ENCODE measurements at regions not wholly inside any gene's neighbourhood (a gene's known extent, or its start where the extent isn't known, plus 50 kb on each side); places are given as distances from the start of the nearest gene placed in this dataset.
"Not testable (repeated sequence)": the region's sequence is repeated elsewhere in the genome, so short reads cannot be mapped to it uniquely, and the experiment has no call there.

DNA sequence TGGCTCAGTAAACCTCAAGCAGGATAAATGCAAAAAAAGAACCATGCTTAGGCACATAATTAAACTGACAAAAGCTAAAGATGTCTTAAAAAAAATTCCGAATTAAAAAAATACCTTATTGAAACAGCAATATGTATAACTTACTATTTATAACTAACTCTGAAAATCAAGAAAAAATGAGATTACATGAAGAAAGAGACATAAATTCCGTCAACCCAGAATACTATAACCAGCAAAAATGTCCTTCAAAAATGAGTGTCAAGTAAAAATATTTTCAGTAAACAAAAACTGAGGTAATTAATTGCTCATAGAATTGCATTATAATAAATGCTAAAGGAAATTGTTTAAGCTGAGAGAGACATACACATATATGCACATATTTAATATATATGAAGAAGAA is 474.5 kb upstream of the SYT4 start:
- DNase-seq = no peak

DNA sequence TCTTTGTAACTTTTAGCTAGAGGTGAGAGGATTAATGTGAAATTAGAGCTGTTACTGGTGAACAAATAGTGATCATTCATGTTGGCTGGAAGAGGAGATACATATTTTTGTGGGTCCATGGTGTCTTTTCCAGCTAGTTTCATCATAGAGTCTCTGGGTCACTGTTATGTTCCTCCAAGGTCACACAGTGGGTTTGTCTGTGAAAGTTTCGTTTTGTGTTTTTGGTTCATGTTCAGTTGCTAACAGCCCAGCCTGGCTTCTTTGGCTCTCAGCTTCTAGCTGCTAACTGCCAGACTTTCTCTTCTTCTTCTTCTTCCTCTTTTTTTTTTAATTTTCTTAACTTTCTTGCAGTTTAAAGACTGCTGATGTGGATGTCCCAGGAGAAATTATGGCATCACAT is 480.0 kb upstream of the SYT4 start:
- no peak for DNase-seq

DNA sequence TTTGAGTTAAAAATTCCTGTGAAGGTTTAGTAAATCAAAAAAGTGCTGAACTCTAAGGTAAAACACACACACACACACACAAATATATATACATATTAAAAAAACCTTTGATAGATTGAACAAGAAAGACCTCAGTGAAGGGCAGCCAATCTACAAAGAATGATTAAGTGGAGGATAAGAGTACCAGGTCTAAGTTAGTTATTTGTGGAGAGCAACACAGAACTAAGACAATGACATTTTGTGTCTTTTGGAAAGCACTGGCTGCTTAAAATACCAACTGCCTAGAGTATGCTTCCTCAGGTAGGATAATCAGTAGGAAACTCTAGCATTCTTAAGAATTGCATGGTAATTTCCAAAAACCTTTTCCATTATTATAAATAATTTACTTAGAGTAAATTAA is 481.4 kb upstream of the SYT4 start:
- DNase-seq = no peak

DNA sequence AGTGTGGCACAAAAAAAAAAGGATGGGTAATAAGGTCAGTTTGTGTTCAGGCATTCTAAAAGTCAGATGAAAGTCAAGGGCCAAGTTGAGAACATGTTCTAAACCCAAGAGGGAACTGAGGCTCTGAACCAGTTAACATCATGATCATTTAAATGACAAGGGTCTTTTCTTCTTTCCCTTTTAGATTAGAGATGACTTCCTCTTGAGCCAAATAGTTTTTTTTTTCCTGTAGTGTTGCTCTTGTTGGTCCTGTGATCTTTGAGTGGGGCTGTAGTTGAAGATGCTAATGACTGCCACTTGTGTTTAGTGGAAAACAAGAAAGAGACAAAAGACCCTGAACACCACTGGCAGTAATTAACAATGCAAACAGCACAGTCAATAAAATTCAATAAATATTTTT is 482.7 kb upstream of the SYT4 start:
- no peak for DNase-seq

DNA sequence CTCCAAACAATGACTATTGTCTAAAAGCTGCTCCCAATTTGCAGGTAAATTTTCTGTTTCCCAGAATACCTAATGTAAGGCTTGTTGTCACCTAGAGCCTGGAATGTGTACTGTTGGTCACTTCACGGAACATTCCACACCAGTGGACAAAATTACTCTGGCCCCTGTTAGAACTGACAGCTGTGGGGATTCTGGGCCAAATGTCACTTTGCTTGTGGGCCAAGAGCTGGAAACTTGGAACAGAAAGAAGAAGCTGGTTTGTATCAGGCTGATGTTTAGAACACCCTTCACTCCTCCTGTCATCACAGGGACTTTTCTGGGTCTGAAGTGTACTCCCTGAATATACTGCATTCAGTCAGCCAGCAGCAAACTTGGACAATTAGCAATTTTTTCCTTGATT is 495.6 kb upstream of the SYT4 start:
- DNase-seq = no peak

DNA sequence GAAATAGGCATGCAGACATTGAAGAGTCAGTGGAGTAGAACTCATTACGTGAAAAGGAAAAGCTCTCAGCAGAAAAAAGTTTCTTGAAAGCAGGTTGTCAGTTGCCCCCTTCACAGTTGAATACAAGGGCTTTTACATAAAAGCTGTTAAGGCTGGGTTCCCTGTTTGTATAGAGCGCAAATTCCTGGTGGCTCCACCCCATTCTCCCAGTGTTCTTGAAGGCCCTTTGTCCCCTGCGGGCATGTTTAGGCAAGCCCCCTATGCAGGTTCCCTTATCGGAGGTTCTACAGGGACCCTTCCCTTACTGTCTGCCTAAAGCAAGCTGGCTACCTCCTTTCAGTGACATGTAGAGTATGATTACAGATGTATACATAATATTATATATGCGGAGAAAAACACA is 497.2 kb upstream of the SYT4 start:
- no peak for DNase-seq

DNA sequence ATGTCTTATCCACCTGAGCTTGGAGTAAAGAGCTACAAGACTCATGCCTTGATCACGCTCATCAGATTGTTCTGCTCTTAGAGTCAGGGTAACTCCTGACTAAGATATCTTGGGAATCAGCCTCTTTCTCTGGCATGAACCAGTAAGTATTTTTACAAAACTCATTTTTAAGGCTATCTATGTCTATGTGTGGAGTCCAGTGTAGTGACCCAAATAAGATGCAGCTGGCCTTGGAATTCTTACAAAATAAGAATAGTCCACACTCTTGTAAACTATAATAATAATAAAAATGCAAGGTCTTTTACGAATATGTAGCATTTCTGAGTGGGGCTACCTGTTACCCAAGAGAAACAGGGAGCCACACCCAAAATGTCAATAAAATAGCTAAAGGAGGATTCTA is 498.3 kb upstream of the SYT4 start:
- DNase-seq = no peak

DNA sequence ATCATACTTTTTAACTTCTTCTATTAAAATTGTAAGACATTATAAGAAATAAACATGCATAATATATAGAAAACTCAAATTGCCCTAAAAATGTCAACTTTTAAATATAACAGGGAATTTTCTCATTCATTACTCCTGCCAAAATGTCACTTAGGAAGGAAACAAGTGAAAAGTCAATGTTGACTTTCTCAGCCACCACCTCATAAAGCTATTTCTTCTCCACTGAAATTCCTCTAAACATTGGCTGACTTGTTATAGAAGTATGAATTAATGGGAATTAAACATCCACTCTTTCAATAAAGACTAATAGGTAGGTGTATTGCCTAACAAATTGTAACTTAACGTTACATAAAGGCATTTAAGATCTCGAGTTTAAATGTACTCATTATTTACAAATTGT is 499.7 kb upstream of the SYT4 start:
- no peak for DNase-seq

DNA sequence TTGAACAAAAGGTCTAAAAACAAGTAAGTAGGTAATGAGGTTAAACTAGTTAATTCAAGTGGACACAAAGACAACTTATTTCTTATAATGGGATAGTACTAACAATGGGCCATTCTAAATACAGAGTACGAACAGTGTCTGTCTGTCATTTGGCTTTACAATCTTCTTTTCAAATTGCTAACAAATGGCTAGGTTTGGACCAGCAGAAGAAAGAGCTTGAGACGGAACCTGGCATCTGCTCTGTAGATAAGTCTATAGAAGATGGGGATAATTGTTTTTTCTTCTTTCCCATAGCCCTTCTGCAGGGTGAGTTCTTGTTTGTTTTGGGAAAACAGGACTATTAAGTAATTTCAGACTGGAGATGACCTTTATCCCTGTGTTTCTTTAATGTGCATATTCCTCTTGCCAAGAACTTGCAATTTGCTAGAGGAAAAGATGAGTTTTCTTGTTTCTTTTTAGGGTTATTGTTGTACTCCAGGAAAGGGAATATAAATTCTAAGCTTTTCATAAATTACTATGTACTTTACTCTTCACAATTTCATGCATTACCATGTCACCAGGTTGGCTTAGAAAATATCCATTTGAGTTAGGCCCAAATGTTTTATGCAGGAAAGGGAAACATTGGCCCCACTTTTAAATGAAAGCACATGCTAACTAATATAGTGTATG is 500.5 kb upstream of the SYT4 start:
- DNase-seq = no peak

DNA sequence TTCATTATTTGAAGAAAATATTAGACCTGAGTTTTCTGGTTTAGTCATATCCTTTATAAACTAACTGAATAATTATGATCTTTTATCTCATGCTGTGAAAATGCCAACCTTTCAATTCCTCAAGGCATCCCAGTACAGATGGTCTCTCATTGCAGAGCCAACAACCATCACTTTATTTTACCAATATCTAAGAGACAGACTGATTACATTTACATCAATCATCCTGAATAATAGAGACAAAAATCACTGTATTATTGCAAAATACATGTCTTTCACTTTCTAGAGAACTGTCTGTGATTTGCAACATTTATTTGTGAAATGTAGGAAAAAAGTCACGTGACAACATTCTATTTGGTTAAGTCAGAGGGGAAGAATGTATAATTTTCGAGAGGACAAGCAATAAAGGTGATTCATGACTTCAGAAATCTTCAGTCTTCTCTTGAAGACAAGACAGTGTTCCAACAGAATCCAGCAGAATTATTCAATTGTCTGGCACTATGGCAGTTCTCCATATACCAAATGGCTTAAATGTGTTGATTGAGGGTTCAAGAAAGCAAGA is 503.6 kb upstream of the SYT4 start:
- no peak for DNase-seq

DNA sequence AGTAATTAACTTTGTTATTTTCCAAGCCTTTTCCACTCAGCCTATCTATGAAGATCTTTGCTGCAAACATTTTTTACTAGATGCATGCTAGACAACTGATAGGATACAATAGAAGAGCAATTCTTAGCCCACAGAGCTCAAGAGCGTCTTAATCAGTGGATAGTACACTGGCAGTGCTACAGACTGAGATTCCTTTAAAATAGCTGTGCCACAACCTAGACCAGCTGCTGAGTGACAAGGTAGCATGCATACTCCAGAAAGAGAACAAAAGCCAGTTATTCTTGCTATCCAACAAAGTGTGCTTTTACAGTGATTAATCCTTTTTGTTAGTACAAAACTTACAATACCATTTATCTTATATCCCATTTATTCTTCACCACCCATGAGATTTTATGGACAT is 507.9 kb upstream of the SYT4 start:
- no peak for DNase-seq

DNA sequence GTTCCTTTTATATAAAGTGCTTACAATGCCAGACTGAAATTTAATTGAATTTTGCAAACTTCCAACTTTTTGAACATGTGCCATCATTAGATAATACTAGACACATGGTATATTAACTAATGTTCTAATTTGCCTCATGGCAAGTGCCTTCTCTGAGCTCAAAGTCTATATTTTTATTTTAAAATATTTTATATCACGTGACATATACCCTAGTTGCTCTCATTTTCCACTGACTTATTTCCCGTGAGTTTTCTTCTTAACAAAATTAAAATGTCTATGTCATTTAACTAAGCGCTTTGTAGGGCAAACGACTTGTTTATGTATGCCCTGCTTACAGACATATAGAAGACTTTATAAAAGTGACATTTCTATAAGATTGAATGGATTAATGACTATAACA is 509.6 kb upstream of the SYT4 start:
- DNase-seq = no peak

DNA sequence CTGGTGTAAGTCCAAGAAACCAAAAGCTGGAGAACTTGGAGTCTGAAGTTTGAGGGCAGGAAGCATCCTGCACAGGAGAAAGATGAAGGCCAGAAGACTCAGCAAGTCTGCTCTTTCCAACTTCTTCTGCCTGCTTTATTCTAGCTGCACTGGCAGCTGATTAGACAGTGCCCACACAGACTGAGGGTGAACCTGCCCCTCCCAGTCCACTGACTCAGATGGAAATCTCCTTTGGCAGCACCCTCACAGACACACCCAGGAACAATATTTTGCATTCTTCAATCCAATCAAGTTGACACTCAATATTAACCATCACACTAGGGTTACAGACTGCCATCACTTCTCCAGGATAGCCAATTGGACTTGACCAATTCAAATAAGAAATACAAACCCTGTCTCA is 510.4 kb upstream of the SYT4 start:
- not testable (repeated sequence) for DNase-seq

DNA sequence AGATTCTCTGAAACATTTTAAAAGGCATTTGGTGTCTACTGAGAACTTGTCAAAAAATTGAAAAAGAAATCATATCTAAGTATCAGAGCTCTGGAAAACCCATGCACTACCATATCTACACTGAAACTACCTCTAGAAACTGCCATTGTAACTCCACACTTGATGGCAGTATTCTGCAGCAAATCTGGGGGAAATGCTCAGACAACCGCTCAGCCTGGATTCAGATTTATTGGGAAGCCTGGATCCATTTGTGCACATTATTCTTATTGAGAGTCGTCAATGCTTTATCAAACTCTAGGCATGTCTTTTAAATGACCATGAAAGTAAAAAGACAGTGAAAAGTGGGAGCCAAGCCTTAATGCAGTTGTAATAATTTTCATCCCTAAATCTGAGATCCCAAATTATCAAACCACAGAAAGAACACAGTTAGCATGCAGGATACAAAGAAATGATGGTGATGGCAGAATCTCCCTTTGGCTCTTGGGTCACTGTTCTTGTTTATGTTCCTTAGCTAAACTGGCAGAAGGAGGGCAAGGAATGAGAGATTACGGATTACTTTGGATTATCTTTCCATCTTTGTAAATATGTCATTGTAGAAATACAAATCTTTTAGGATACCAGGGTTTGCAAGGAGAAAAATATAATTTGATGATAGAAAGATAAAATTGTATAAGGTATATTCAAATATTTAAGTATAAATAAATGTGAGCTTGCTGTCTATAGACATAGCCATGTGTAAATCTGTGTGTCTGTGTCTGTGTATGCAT is 512.1 kb upstream of the SYT4 start:
- no peak for DNase-seq

DNA sequence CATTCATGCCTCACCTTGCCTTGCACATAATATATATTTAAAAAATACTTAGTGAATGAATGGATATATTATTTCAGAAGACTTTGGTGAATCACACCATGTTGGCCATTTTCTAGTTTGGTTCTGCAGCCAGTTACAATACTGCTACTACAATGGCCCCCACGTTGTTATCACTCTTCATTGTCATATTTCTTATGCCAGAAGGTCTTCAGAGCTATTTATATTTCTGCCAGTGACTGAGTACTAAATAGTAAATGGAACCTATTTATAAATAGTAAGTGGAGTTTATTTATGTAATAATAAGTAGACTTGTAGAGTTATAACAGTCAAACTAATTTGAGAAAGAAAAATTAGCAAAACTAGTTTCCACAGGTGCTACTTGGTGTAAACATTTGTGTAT is 516.6 kb upstream of the SYT4 start:
- no peak for DNase-seq

DNA sequence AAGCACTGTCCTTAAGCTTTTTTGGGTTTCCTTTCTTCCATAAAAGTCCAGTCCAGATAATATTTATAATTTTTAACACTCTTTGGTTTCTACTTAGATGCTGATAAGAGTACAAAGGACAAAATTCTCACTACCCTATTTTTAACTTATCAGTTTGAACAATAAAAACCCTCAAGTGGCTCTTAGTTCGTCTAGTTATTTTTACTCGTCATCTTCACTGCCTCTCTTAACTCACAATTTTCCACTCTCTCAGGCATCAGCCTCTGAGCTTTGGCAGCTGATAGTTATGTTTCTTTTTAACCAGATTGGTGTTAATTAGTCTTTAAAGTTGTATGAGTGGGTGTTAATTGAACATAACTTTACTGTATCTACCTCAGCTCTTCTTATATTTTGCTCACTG is 517.1 kb upstream of the SYT4 start:
- no peak for DNase-seq

DNA sequence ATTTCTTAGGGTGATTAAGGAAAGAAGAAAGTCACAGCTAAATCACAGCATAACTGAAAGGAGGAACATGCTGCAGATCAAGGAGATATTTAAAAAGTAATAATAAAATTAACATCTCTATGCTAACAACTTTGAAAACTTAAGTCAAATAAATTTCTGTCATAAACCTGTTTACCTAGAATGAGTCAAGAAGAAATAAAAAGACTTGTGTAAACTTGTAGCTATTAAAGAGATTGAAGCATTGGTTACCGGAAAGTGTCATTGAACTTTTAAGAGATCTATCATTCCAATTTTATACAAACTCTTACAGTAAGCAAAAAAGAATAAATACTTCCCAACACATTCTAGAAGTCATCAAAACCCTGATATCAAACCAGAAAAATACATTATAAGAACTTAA is 520.1 kb upstream of the SYT4 start:
- DNase-seq = no peak

DNA sequence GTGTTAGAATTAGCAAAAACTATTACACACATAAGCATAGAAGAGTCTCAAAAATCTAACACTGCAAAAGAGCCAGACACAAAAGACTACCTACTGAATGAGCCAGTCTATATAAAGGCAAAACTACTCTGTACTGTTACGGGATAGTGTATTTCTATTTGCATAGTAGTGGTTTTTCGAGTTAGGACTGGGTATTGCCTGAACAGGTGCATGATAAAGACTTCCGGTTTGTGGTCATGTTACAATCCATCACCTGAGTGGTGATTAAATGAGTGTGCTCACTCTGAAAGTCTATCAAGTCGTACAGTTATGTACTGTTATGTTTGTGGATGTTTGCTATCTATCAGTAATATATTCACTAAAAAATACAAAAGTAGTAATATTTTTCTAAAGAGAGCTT is 523.3 kb upstream of the SYT4 start:
- no peak for DNase-seq

DNA sequence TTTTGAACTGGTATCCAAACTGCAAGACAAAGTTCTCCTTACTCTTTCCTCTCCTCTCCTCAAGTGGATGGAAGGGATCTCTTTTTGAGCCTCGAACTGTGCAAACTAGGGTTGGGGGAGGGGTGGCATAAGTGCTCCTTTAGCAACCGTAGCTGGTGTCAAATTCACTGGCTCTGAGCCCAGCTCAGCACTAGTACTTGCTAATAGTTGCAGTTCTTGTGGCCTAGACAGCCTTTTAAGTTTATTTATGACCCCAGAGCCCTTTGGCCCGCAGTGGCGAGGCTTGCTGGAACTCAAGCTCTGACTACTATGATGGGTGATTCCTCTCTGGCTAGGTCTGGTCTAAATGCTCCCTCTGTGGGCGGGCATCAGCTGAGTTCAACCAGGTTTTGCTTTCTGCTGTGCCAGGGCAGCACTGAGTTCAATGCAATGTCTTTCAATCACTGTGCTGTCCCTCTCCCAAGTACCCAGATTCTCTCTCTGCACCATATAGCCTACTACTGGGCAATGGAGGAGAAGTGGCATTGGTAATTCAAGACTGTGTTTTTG is 528.4 kb upstream of the SYT4 start:
- DNase-seq = no peak

DNA sequence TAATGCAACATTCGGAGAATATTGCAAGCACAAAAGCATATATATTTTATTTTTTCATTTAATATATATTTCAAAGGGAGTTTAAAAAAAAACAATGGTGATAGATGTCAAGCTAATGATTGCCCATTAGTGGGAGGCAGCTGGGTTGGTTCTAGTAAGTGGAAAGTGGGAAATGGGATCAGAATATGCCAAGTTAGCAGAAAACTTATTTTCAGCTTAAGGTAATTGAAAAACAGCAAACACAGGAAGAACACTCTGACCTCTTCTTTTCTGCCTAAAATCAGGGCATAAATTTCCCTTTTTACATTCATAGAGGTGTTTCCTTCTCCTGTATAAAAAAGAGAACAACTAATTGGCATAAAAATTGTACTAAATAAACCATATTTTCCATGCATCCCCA is 535.3 kb upstream of the SYT4 start:
- no peak for DNase-seq

DNA sequence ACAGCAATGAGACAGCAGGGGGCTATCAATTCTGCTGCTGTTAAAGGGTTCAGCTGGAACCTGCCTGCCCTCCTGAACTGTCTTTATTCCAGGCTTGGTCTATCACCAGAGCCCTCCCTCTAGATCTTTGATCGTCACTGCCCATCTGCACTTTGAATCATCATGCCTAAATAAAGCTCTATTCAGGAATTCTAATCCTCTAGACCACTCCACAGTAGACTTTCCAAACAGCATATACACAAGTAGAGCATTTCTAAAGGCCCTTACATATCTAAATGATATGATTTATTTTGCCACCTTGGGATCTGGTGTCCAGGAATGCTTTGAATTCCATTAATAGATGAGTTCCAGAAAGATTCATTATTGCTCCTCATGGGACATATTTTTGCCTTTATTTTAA is 542.1 kb upstream of the SYT4 start:
- no peak for DNase-seq

DNA sequence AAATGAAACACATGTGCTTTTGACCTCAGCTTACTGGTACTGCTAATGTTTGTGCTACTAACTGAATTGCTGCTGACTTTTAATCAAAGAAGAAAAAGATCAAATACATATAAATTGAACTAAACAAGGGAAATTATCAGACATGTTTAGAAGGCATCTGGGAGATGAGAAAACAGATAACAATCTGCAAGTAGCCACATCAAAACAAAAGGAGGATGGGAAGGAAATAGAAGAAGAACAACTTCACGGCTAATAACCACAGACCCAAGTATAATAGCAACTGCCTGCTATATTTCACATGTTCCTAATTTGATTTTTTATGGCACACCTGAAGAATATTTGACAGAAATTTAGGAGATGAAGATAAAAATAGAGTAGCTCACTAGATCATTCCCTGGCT is 542.6 kb upstream of the SYT4 start:
- no peak for DNase-seq

DNA sequence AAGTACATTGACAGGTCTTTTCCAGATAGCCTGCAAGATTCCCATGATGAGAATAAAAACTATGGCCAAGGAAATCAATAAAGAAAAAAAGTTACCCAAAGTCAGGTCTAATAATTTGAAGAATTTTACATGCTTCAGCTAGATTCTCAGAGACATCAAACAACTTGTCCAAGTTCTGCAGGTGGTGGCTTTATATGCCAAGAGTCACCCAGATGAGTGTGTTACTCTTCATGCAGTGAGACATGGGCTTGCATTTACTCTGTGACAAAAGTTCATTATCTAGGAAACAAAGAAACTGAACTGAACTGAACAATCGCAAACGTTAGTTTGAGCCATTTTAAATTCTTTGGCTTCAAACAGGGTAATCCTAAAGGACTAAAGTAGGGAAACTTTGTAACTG is 548.5 kb upstream of the SYT4 start:
- no peak for DNase-seq

DNA sequence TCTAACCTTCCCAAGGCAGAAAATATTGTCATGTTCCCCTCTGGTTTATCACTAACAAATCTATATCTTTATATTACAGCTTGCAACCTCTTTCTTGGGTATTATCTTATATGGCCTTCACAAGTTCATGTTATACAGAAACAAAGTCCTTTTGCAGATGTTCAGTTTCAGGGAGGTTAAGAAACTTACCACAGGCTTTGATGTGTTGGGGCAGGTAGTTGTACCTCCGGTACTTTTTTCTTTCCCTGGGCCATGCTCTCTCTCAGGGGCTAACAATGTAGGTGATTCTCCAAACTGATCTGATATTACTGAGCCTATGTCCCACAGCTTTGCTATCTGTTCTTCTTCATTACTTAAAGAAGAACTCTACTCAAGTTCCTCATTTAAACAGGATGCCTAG is 548.9 kb upstream of the SYT4 start:
- no peak for DNase-seq
